ENCODE measurements at regions not wholly inside any gene's neighbourhood (a gene's known extent, or its start where the extent isn't known, plus 50 kb on each side); places are given as distances from the start of the nearest gene placed in this dataset.

- TF ChIP-seq EP300 (IDR thresholded peaks at IDR 0.05): no peak
- TF ChIP-seq POLR2A (IDR thresholded peaks at IDR 0.05): no peak
Measured at GRCh38 chr2:145126146-145126545, 606.2 kb upstream of the ZEB2 start.
